ENCODE measurements at regions not wholly inside any gene's neighbourhood (a gene's known extent, or its start where the extent isn't known, plus 50 kb on each side); places are given as distances from the start of the nearest gene placed in this dataset.

DNA sequence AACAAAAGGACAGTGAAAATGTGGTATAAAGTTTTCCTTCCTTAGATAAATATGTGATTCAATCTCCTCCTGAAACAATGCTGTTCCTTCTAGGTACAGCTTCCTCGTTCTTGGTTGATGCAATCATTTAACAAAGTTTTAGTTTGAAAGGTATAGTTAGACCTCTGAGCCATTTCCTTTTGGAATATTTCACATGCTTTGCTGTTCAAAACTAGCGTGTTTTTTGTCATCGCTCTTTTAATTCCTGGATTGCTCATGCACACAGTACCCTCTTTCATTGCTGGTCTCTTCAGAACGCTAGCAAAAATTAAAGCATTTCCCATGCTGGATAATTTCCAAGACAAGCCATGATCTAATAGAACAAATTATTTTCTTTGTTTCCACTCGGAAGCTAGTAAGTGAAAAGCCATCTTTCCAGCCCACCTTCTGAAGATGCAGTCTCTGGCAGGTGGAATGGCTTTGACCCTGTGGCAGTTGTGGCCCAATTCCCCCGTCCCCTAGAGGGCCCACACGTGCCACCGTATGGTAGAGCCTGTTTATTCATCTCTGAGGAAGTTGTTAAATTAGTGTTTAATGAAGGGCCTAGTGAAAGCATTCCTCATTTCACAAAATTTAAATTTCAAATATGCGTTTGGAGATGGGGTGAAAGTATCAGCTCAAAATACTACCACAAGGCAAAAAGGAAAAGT is 1040.6 kb upstream of the SLC10A2 start:
- TF ChIP-seq YY1 (IDR thresholded peaks at IDR 0.05; ENCODE audit: insufficient read depth, insufficient read length) (no peak), ZNF274 (IDR thresholded peaks at IDR 0.05; ENCODE audit: low read depth, low read length) (no peak), SUZ12 (IDR thresholded peaks at IDR 0.05; ENCODE audit: extremely low read depth, insufficient read depth, insufficient read length) (no peak)
